PC-3 (cell line): ENCODE measurements at regions not wholly inside any gene's neighbourhood (a gene's known extent, or its start where the extent isn't known, plus 50 kb on each side); places are given as distances from the start of the nearest gene placed in this dataset.

Experiments used
- EZH2 ChIP-seq: fragments of 300-600 bp; sonication (generic); IDR thresholded peaks from one replicate; pipeline ENCODE4 v1.6.1; 2017; ENCODE audit warnings: antibody characterized with exemption, mild to moderate bottlenecking, low read length; ENCODE audit not compliant: unreplicated experiment
- EZH2phosphoT487 ChIP-seq: fragments of 300-600 bp; sonication (generic); IDR thresholded peaks from 2 replicates; pipeline ENCODE4 v1.6.1; 2018; ENCODE audit warnings: mild to moderate bottlenecking, antibody characterized with exemption, low read length, borderline replicate concordance
- TF ChIP-seq, protein P1 (sequence below): fragments of 300-600 bp; sonication (generic); conservative IDR thresholded peaks from 2 replicates; pipeline ENCODE4 v1.5.1; 2017; ENCODE audit warnings: antibody characterized with exemption, low read depth, mild to moderate bottlenecking, low read length

GRCh38 chr7:10557375-10557774 is 416.3 kb upstream of the PHF14 start:
- TF ChIP-seq, protein P1, sequence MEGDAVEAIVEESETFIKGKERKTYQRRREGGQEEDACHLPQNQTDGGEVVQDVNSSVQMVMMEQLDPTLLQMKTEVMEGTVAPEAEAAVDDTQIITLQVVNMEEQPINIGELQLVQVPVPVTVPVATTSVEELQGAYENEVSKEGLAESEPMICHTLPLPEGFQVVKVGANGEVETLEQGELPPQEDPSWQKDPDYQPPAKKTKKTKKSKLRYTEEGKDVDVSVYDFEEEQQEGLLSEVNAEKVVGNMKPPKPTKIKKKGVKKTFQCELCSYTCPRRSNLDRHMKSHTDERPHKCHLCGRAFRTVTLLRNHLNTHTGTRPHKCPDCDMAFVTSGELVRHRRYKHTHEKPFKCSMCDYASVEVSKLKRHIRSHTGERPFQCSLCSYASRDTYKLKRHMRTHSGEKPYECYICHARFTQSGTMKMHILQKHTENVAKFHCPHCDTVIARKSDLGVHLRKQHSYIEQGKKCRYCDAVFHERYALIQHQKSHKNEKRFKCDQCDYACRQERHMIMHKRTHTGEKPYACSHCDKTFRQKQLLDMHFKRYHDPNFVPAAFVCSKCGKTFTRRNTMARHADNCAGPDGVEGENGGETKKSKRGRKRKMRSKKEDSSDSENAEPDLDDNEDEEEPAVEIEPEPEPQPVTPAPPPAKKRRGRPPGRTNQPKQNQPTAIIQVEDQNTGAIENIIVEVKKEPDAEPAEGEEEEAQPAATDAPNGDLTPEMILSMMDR: no peak
- TF ChIP-seq EZH2: no peak
- TF ChIP-seq EZH2phosphoT487: no peak
